ENCODE measurements at regions not wholly inside any gene's neighbourhood (a gene's known extent, or its start where the extent isn't known, plus 50 kb on each side); places are given as distances from the start of the nearest gene placed in this dataset.

GRCh38 chr1:14057640-14058039 is 357.7 kb downstream of the PRDM2 start:
- TF ChIP-seq CTCF (IDR thresholded peaks at IDR 0.05; ENCODE audit: extremely low read depth in 1 of 2, insufficient read depth in 1 of 2, low read depth in 1 of 2, low read length in 2 of 2) (no peak), EZH2 (IDR thresholded peaks at IDR 0.05; ENCODE audit: borderline replicate concordance, low read depth, low read length, severe bottlenecking) (no peak), POLR2AphosphoS5 (IDR thresholded peaks at IDR 0.05; ENCODE audit: insufficient read depth, low read depth, low read length) (no peak)
